ENCODE measurements at regions not wholly inside any gene's neighbourhood (a gene's known extent, or its start where the extent isn't known, plus 50 kb on each side); places are given as distances from the start of the nearest gene placed in this dataset.
"Not testable (repeated sequence)": the region's sequence is repeated elsewhere in the genome, so short reads cannot be mapped to it uniquely, and the experiment has no call there.

GRCh38 chr19:20371911-20372310 lies 193.7 kb downstream of the ZNF737 start:
- H3K79me2 ChIP-seq (ENCODE audit: insufficient read depth, low read length), result no peaks in the 10 kb centered on the region
- H3K9ac ChIP-seq (ENCODE audit: insufficient read depth, low read length, poor library complexity, severe bottlenecking), result no peak overlapping the region
- no peaks in the 10 kb centered on the region for H3K36me3 ChIP-seq (replicated peaks in 1 of 2; ENCODE audit: control insufficient read depth in 1 of 2, insufficient read depth in 2 of 2, low read length in 2 of 2)
- WGBS (ENCODE audit: insufficient coverage), result 50% methylated on average over 2 of the region's 6 CpGs
- H3K9me3 ChIP-seq (replicated peaks in 1 of 2; ENCODE audit: control insufficient read depth in 1 of 2, insufficient read depth in 1 of 2, low read length in 2 of 2), result peaks cover 68 to 94% of the 10 kb centered on the region in 2 donors
- no peak for TF ChIP-seq CTCF (IDR thresholded peaks at IDR 0.05)
- no peaks in the 10 kb centered on the region for H3K4me1 Mint-ChIP-seq
- H3K27me3 ChIP-seq (ENCODE audit: control insufficient read depth in 2 of 2, insufficient read depth in 2 of 2, low read length in 2 of 2), result no peaks in the 10 kb centered on the region
- H3K36me3 Mint-ChIP-seq, result no peaks in the 10 kb centered on the region
- H3K27ac Mint-ChIP-seq, result no peak overlapping the region
- no peak overlapping the region for H3K4me3 Mint-ChIP-seq
- H3K9me3 Mint-ChIP-seq, result peaks cover 23 to 75% (median 58%) of the 10 kb centered on the region in 7 donors
- intact Hi-C loops (cut with micrococcal nuclease), result no loop called here
- no peak overlapping the region for H3K27ac ChIP-seq (ENCODE audit: low read depth in 1 of 2, low read length in 2 of 2)
- no peaks in the 10 kb centered on the region for H4K20me1 ChIP-seq (ENCODE audit: insufficient read depth, low read length)
- no peak overlapping the region for H2AFZ ChIP-seq (ENCODE audit: insufficient read depth, low read depth, low read length, poor library complexity, severe bottlenecking)
- DNase-seq, result no peak
- no peaks in the 10 kb centered on the region for H3K4me1 ChIP-seq (ENCODE audit: control insufficient read depth in 1 of 2, insufficient read depth in 2 of 2, low read length in 2 of 2)
- H3K27me3 Mint-ChIP-seq (ENCODE audit: low read depth in 3 of 3), result no peaks in the 10 kb centered on the region
- no peak overlapping the region for H3K4me2 ChIP-seq (replicated peaks; ENCODE audit: extremely low read depth, low read length, poor library complexity, severe bottlenecking)
- no peak overlapping the region for H3K4me3 ChIP-seq (replicated peaks in 1 of 3; ENCODE audit: low read depth in 2 of 3, low read length in 3 of 3)

GRCh38 chr19:20371304-20371703 lies 194.3 kb downstream of the ZNF737 start:
- peaks cover 25 to 75% (median 61%) of the 10 kb centered on the region in 7 donors for H3K9me3 Mint-ChIP-seq
- not testable (repeated sequence) for H3K27me3 Mint-ChIP-seq (ENCODE audit: low read depth in 3 of 3)

More at GRCh38 chr19:20371304-20371703, 194.3 kb downstream of the ZNF737 start:
- WGBS (ENCODE audit: insufficient coverage), result 60% methylated on average over 1 of the region's 6 CpGs
- H3K27ac ChIP-seq (ENCODE audit: low read depth in 1 of 2, low read length in 2 of 2); H3K79me2 ChIP-seq (ENCODE audit: insufficient read depth, low read length); H3K4me3 ChIP-seq (replicated peaks in 1 of 3; ENCODE audit: low read depth in 2 of 3, low read length in 3 of 3); H3K4me1 ChIP-seq (ENCODE audit: control insufficient read depth in 1 of 2, insufficient read depth in 2 of 2, low read length in 2 of 2); H3K4me2 ChIP-seq (replicated peaks; ENCODE audit: extremely low read depth, low read length, poor library complexity, severe bottlenecking); H3K36me3 ChIP-seq (replicated peaks in 1 of 2; ENCODE audit: control insufficient read depth in 1 of 2, insufficient read depth in 2 of 2, low read length in 2 of 2); H3K9ac ChIP-seq (ENCODE audit: insufficient read depth, low read length, poor library complexity, severe bottlenecking); H3K27ac Mint-ChIP-seq; H3K27me3 ChIP-seq (ENCODE audit: control insufficient read depth in 2 of 2, insufficient read depth in 2 of 2, low read length in 2 of 2); DNase-seq; H2AFZ ChIP-seq (ENCODE audit: insufficient read depth, low read depth, low read length, poor library complexity, severe bottlenecking); intact Hi-C loops (cut with micrococcal nuclease); H3K36me3 Mint-ChIP-seq; H3K4me3 Mint-ChIP-seq; H4K20me1 ChIP-seq (ENCODE audit: insufficient read depth, low read length); H3K4me1 Mint-ChIP-seq: not testable (repeated sequence)
- peaks cover 70 to 94% of the 10 kb centered on the region in 2 donors for H3K9me3 ChIP-seq (replicated peaks in 1 of 2; ENCODE audit: control insufficient read depth in 1 of 2, insufficient read depth in 1 of 2, low read length in 2 of 2)

Data from CD14-positive monocyte (primary cell).